Activated B cell treated with CpG ODN at 0.5 μM for 24 hours (primary cell): ENCODE measurements at regions not wholly inside any gene's neighbourhood (a gene's known extent, or its start where the extent isn't known, plus 50 kb on each side); places are given as distances from the start of the nearest gene placed in this dataset.

Experiments
- ATAC-seq: fragments of 200-7000 bp; cut with Tn5 transposase; one replicate; pipeline ENCODE4 v1.10.0; 2021; ENCODE audit warnings: low read depth, mild to moderate bottlenecking, moderate library complexity
- CTCF ChIA-PET: fragments of 350-600 bp; sonication (Branson Sonifier 250); formaldehyde crosslinking; loops from one replicate; lab custom pipeline; 2021; ENCODE audit warnings: antibody characterized with exemption; lab: Charles Lee
- POLR2A ChIA-PET: fragments of 350-600 bp; sonication (Branson Sonifier 250); formaldehyde crosslinking; loops from one replicate; lab custom pipeline; 2021; ENCODE audit warnings: antibody characterized with exemption; lab: Charles Lee
- DNase-seq: peaks from one replicate; pipeline ENCODE4 v3.0.0; 2022
- H3K27ac Mint-ChIP-seq: one replicate; pipeline ENCODE4 v1.8.0; 2020; ENCODE audit warnings: mixed read lengths
- H3K27me3 Mint-ChIP-seq: one replicate; pipeline ENCODE4 v1.8.0; 2021; ENCODE audit warnings: mixed read lengths
- H3K36me3 Mint-ChIP-seq: one replicate; pipeline ENCODE4 v1.8.0; 2021; ENCODE audit warnings: low read depth, mixed read lengths
- H3K4me1 Mint-ChIP-seq: one replicate; pipeline ENCODE4 v1.8.0; 2021; ENCODE audit warnings: mixed read lengths
- H3K4me3 Mint-ChIP-seq: one replicate; pipeline ENCODE4 v1.8.0; 2020; ENCODE audit warnings: mild to moderate bottlenecking, mixed read lengths
- H3K9me3 Mint-ChIP-seq: one replicate; pipeline ENCODE4 v1.8.0; 2020; ENCODE audit warnings: mixed read lengths
- CTCF ChIP-seq: fragments of 200-600 bp; IDR thresholded peaks from one replicate; pipeline ENCODE4 v1.8.0; 2022; ENCODE audit warnings: antibody characterized with exemption, mild to moderate bottlenecking
- intact Hi-C: fragments of 100-400 bp; cut with micrococcal nuclease; formaldehyde crosslinking; loops from one replicate; pipeline ENCODE4 v1.15.1; 2024

GRCh38 chr13:112213467-112214255 lies 146.7 kb downstream of the SOX1 start:
- ATAC-seq (no peak), DNase-seq (no peak)
- CTCF ChIA-PET = no interaction called here

GRCh38 chr13:112215871-112216270 lies 148.9 kb downstream of the SOX1 start:
- ChIA-PET CTCF (no interaction called here), POLR2A (no interaction called here)
- no peak for DNase-seq
- ATAC-seq = no peak
- H3K36me3 Mint-ChIP-seq = no peaks in the 10 kb centered on the region
- peaks cover 1% of the 10 kb centered on the region for H3K9me3 Mint-ChIP-seq
- no peak overlapping the region for H3K4me3 Mint-ChIP-seq
- H3K27me3 Mint-ChIP-seq = peaks cover 2% of the 10 kb centered on the region
- no peaks in the 10 kb centered on the region for H3K4me1 Mint-ChIP-seq
- H3K27ac Mint-ChIP-seq = no peak overlapping the region
- intact Hi-C loops = no loop called here
- TF ChIP-seq CTCF = no peak

More at GRCh38 chr13:112213467-112214255, 146.7 kb downstream of the SOX1 start:
- Mint-ChIP-seq H3K36me3 (no peaks in the 10 kb centered on the region), H3K27ac (no peak overlapping the region), H3K9me3 (peaks cover 1% of the 10 kb centered on the region), H3K4me3 (no peak overlapping the region), H3K27me3 (peaks cover 2% of the 10 kb centered on the region), H3K4me1 (no peaks in the 10 kb centered on the region)
- TF ChIP-seq CTCF = no peak
- POLR2A ChIA-PET = no interaction called here
- intact Hi-C loops = no loop called here

GRCh38 chr13:112217431-112217830 lies 150.5 kb downstream of the SOX1 start:
- DNase-seq = no peak
- no peak for TF ChIP-seq CTCF
- Mint-ChIP-seq H3K9me3 (peaks cover 1% of the 10 kb centered on the region), H3K4me1 (no peaks in the 10 kb centered on the region), H3K36me3 (no peaks in the 10 kb centered on the region), H3K27me3 (peaks cover 2% of the 10 kb centered on the region), H3K27ac (no peak overlapping the region), H3K4me3 (no peak overlapping the region)
- ChIA-PET POLR2A (no interaction called here), CTCF (no interaction called here)
- intact Hi-C loops = no loop called here
- no peak for ATAC-seq

GRCh38 chr13:112218416-112218815 lies 151.5 kb downstream of the SOX1 start:
- CTCF ChIA-PET = no interaction called here
- no peak overlapping the region for H3K4me3 Mint-ChIP-seq
- no peaks in the 10 kb centered on the region for H3K4me1 Mint-ChIP-seq
- no peak for ATAC-seq
- H3K36me3 Mint-ChIP-seq = no peaks in the 10 kb centered on the region
- DNase-seq = no peak
- no peaks in the 10 kb centered on the region for H3K9me3 Mint-ChIP-seq
- H3K27me3 Mint-ChIP-seq = peaks cover 2% of the 10 kb centered on the region
- no peak overlapping the region for H3K27ac Mint-ChIP-seq
- TF ChIP-seq CTCF = no peak
- intact Hi-C loops = no loop called here
- POLR2A ChIA-PET = no interaction called here

GRCh38 chr13:112219740-112220139 lies 152.8 kb downstream of the SOX1 start:
- CTCF ChIA-PET = no interaction called here
- TF ChIP-seq CTCF = no peak
- ATAC-seq (no peak), DNase-seq (no peak)
- Mint-ChIP-seq H3K27ac (no peak overlapping the region), H3K9me3 (no peaks in the 10 kb centered on the region), H3K4me3 (no peak overlapping the region), H3K36me3 (no peaks in the 10 kb centered on the region), H3K4me1 (no peaks in the 10 kb centered on the region), H3K27me3 (no peaks in the 10 kb centered on the region)
- POLR2A ChIA-PET = no interaction called here
- intact Hi-C loops = no loop called here
